Activated CD4-positive, alpha-beta T cell treated with anti-CD3 and anti-CD28 coated beads, Interleukin-2, amount 50 U/mL, for 48 hours (primary cell): ENCODE measurements at regions not wholly inside any gene's neighbourhood (a gene's known extent, or its start where the extent isn't known, plus 50 kb on each side); places are given as distances from the start of the nearest gene placed in this dataset.

Experiments
- DNase-seq, 2 experiments: peaks; one replicate each; pipeline ENCODE4 v3.0.0-alpha.2; 2020

- no peak for DNase-seq
Observed at GRCh38 chr11:116466801-116467200, 306.0 kb downstream of the BUD13 start.

GRCh38 chr11:116466191-116466590, 306.6 kb downstream of the BUD13 start:
- no peak for DNase-seq

- DNase-seq = no peak
Observed at GRCh38 chr11:116465056-116465455, 307.7 kb downstream of the BUD13 start.

GRCh38 chr11:116461789-116462188, 311.0 kb downstream of the BUD13 start:
- no peak for DNase-seq

GRCh38 chr11:116460156-116460920, 312.4 kb downstream of the BUD13 start:
- DNase-seq = no peak

GRCh38 chr11:116459185-116460045, 313.4 kb downstream of the BUD13 start:
- DNase-seq = no peak

GRCh38 chr11:116458546-116458945, 314.2 kb downstream of the BUD13 start:
- no peak for DNase-seq

GRCh38 chr11:116457336-116458007, 315.3 kb downstream of the BUD13 start:
- DNase-seq = no peak

GRCh38 chr11:116454951-116455350, 317.8 kb downstream of the BUD13 start:
- DNase-seq = no peak

- DNase-seq = peak; percentile 20 to 39
Observed at GRCh38 chr11:116454020-116454645, 318.7 kb downstream of the BUD13 start.

- DNase-seq = no peak
Observed at GRCh38 chr11:116452461-116452860, 320.3 kb downstream of the BUD13 start.

- DNase-seq = no peak
Observed at GRCh38 chr11:116449522-116449921, 323.3 kb downstream of the BUD13 start.

- no peak for DNase-seq
Observed at GRCh38 chr11:116446048-116446941, 326.5 kb downstream of the BUD13 start.

- DNase-seq = no peak
Observed at GRCh38 chr11:116445108-116446047, 327.4 kb downstream of the BUD13 start.

GRCh38 chr11:116442238-116442752, 330.5 kb downstream of the BUD13 start:
- DNase-seq = no peak

GRCh38 chr11:116439361-116439677, 333.5 kb downstream of the BUD13 start:
- DNase-seq = no peak

GRCh38 chr11:116438651-116439360, 334.0 kb downstream of the BUD13 start:
- DNase-seq = no peak

GRCh38 chr11:116434986-116435385, 337.8 kb downstream of the BUD13 start:
- DNase-seq = no peak

GRCh38 chr11:116432301-116432700, 340.5 kb downstream of the BUD13 start:
- DNase-seq = no peak

- no peak for DNase-seq
Observed at GRCh38 chr11:116431842-116432241, 340.9 kb downstream of the BUD13 start.
